Rectal smooth muscle tissue (tissue), 1 donor: ENCODE measurements at regions not wholly inside any gene's neighbourhood (a gene's known extent, or its start where the extent isn't known, plus 50 kb on each side); places are given as distances from the start of the nearest gene placed in this dataset.

ENCODE experiments used
- H3K27ac ChIP-seq: one replicate; pipeline ENCODE4 v1.7.0; 2013; ENCODE audit warnings: low read depth, low read length, inconsistent platforms
- H3K27me3 ChIP-seq: one replicate; pipeline ENCODE4 v1.7.0; 2013; ENCODE audit warnings: low read length; ENCODE audit not compliant: control insufficient read depth, insufficient read depth
- H3K36me3 ChIP-seq: one replicate; pipeline ENCODE4 v1.7.0; 2013; ENCODE audit warnings: low read length; ENCODE audit not compliant: control insufficient read depth, insufficient read depth
- H3K4me1 ChIP-seq: one replicate; pipeline ENCODE4 v1.7.0; 2013; ENCODE audit warnings: low read length; ENCODE audit not compliant: control insufficient read depth, insufficient read depth
- H3K4me3 ChIP-seq: one replicate; pipeline ENCODE4 v1.7.0; 2013; ENCODE audit warnings: low read length
- H3K9ac ChIP-seq: one replicate; pipeline ENCODE4 v1.7.0; 2013; ENCODE audit warnings: low read length

DNA sequence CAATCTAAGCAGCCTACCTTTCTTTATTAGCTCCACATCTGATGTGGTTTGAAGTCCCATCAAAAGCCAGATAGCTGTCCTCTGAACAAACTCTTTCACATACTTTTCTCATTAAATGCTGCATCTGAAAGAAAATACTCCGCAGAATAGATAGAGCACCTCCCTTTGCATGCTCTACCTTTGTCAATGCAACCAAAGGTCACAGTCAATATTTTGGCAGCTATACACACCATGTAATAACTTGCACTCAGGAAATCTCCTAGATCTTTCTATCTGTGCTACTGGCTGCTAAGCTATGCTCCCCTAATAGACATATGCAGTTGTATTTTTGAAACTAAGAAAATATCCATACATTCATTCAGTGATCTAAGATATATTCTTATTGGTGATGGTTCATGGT is 204.8 kb upstream of the ARRDC4 start:
- Histone ChIP-seq H3K9ac (no peak overlapping the region), H3K4me3 (no peak overlapping the region), H3K27me3 (no peaks in the 10 kb centered on the region), H3K36me3 (no peaks in the 10 kb centered on the region), H3K27ac (no peak overlapping the region), H3K4me1 (no peaks in the 10 kb centered on the region)

DNA sequence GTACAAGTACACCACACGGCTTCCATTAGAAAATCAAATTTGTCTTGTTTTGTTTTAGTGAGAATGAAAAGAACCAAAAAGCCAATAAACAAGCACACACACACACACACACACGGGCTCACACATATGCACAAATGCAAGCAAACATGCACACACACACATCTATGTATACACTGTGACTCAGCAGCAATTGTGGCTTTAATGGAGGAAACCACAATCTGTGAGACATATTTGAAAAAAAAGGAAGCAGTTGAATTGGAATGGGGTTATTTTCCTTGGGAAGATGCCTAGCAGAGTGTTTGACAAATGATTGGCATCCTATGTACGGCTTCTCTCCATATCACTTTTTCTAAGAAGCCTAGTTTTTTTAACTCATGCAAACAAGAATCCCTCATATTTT is 201.1 kb upstream of the ARRDC4 start:
- no peak overlapping the region for H3K9ac ChIP-seq
- H3K27ac ChIP-seq = no peak overlapping the region
- no peaks in the 10 kb centered on the region for H3K4me1 ChIP-seq
- no peak overlapping the region for H3K4me3 ChIP-seq
- no peaks in the 10 kb centered on the region for H3K36me3 ChIP-seq
- H3K27me3 ChIP-seq = no peaks in the 10 kb centered on the region

DNA sequence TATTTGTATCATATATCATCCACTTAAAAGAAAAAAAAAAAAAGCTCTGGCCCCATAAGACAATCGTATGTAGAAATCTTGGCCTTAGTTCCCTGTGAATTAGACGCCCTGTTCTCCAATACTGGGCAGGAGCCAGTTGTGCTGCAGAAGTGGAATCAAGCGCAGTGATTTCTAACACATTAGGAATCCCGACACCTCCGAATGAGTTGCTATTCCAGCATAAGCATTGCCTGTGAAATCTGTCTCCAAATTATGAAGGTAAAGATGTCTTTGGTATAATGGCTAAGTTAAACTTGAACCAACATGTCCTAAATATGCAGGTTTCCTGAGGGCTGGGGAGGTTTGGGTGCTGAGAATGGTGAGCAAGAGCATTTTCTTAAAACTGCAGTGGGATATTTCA is 199.4 kb upstream of the ARRDC4 start:
- H3K4me3 ChIP-seq = no peak overlapping the region
- no peak overlapping the region for H3K9ac ChIP-seq
- no peaks in the 10 kb centered on the region for H3K4me1 ChIP-seq

DNA sequence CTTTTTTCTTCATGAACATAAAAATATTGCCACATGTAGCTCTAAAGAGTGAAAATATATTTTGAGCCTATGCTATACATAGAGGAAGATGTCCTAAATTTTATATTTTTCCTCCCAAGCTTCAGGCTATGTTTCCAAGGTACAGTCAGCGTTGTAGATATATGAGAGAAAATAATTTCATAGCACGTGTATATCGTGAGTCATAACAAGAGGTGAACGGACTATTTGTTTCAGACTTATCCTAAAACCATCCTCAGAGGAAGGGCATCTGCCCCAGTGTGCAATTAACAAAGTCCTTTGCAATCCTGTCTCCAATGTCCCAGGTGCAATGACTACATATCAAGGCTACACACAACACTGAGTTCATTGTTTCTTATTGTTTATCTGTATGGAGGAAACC is 177.3 kb upstream of the ARRDC4 start:
- H3K4me3 ChIP-seq = no peak overlapping the region
- H3K27ac ChIP-seq = no peak overlapping the region
- H3K27me3 ChIP-seq = no peaks in the 10 kb centered on the region
- no peak overlapping the region for H3K9ac ChIP-seq
- H3K4me1 ChIP-seq = peaks cover 10% of the 10 kb centered on the region
- no peaks in the 10 kb centered on the region for H3K36me3 ChIP-seq

More for the DNA sequence above, 199.4 kb upstream of the ARRDC4 start:
- Histone ChIP-seq H3K27ac (no peak overlapping the region), H3K27me3 (no peaks in the 10 kb centered on the region), H3K36me3 (no peaks in the 10 kb centered on the region)

DNA sequence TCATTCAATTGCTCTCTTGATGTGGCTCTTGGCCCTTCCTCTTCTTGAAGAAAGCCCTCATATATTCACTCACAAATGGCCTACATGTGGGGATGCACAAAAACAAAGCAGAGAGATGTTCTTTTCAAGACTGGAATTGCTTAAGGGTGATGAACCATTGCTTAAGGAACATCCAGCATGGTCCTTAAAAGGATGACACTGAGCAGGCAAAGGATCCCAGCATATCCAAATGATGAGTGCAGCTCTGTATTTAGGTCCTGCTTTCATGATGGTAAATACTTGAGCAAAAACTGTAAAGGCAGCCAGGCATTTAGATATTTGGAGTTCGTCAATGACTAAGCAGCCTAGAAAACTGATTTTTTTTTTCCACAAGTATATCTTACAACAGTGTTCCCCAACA is 173.8 kb upstream of the ARRDC4 start:
- Histone ChIP-seq H3K9ac (no peak overlapping the region), H3K4me1 (peaks cover 17% of the 10 kb centered on the region), H3K27me3 (no peaks in the 10 kb centered on the region), H3K36me3 (no peaks in the 10 kb centered on the region), H3K4me3 (no peak overlapping the region), H3K27ac (peak overlapping the region; percentile 65)

DNA sequence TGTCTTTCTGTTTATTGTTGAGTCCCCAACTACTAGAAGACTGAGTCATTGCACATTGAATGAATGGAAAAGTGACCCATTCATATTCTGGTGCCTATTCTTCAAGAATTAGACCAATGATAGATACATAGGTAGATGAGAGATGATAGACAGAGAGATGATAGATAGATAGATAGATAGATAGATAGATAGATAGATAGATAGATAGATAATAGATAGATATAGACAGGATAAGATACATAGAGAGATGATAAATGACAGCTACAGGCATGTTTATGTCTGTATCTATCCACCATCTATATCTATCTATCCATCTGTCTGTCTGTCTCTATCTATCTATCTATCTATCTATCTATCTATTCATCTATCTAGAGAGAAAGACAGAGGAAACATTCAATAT is 170.3 kb upstream of the ARRDC4 start:
- H3K4me3 ChIP-seq = no peak overlapping the region
- H3K9ac ChIP-seq = no peak overlapping the region
- no peak overlapping the region for H3K27ac ChIP-seq
- H3K4me1 ChIP-seq = peaks cover 17% of the 10 kb centered on the region
- H3K27me3 ChIP-seq = no peaks in the 10 kb centered on the region
- H3K36me3 ChIP-seq = no peaks in the 10 kb centered on the region

DNA sequence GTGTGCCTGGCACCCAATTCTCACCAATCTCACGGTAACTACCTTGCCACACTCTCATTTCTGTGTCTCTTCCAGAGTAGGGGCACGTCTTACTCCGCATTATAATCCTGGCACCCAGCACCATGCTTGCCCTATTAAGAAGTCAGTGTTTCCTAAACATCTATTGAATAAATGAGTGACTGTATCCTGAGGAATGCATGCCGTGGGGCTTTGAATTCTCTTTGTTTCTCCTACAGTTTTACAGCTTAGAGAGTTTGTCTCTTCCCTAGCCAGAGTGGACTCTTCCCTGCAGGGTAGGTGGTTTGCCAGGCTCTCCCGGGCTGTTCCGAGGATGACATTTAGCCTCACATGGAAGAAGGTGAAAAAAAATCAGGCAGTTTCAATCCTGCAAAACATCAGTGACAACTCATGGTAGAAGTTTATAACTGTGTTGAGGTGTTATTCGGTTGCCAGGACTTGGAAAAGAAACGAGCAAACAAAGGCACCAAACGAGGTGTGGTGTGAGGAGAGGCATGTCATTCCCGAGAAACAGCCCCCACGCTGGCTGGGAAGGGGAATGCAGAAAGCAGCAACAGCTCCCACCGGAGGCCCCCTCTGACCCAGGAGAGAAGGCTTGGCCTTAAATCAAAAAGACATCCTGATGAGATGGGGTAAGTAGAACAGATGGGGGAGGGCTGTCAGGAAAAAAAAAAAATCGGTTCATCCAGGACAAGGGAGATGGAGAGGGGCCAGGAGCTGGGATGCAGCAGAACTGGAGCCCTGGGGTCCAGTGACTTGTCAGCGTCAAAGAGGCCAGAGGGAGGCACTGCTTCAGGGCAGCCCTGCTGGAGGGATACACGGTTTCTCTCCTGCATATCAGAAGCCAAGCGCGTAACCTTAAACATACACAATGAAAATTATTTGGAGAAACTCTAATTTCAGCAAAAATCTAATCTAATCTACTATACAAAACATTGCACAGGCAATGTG is 168.4 kb upstream of the ARRDC4 start:
- Histone ChIP-seq H3K4me1 (peaks cover 12% of the 10 kb centered on the region), H3K36me3 (no peaks in the 10 kb centered on the region), H3K27me3 (no peaks in the 10 kb centered on the region), H3K9ac (no peak overlapping the region), H3K27ac (peak overlapping the region; percentile 83), H3K4me3 (no peak overlapping the region)

DNA sequence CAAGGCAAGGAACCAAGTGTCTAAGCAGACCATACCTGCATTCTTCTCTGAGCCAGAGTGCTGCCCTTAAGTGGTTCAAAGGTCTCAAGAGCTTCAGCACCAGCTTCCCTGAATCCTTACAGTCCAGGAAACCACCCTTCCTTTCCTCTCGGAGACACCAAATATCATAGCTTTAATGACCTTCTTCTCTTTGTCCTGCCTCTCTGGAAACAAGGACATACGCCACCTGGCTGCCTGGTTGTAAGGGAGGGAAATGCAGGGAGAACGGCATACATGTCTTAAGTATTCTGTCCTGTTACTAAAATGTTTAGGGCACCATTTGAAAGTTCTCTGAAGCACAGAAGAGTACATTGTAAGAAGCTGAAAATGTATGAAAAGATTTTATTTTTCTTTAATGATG is 155.6 kb upstream of the ARRDC4 start:
- Histone ChIP-seq H3K27ac (no peak overlapping the region), H3K36me3 (no peaks in the 10 kb centered on the region), H3K27me3 (no peaks in the 10 kb centered on the region), H3K9ac (no peak overlapping the region), H3K4me1 (no peaks in the 10 kb centered on the region), H3K4me3 (no peak overlapping the region)

DNA sequence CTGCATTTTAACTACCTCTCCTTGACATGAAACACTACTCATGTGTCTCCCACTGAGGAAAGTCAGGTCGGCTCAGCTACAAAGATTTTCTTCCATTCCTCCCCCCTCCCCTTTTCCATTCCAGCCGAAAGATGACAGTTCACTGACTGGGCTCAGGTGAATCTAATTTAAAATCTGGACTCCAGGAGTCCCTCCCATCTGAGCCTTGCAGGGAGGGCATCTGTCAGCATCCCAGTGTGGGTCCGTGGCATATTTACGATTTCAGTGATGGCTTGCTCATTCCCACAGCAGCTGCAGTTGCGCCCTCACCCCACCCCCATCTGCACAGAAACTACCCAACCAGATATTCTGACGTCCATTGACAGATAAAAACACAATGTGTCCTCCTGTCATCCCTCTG is 153.7 kb upstream of the ARRDC4 start:
- H3K9ac ChIP-seq = no peak overlapping the region

DNA sequence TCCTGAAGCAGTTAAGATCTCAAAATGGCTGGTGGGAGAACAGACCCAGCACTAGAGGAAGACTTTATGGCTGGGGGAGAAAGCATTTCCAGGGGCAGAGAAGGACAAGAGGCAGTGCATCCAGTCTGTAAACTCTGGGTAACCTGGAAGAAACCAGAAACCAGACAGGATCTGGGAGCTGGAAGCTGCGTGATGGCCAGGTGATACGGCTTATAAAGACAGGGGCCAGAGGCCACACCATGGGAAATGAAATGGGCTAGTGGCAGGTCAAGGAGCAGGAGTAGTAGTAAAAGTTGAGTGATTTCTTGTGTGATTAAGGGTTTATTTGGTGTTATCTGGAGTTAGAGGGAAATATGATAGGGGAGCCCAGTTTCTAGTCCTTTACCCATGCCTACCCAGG is 144.7 kb upstream of the ARRDC4 start:
- no peak overlapping the region for H3K9ac ChIP-seq
- no peaks in the 10 kb centered on the region for H3K27me3 ChIP-seq
- H3K27ac ChIP-seq = no peak overlapping the region
- no peaks in the 10 kb centered on the region for H3K36me3 ChIP-seq
- no peaks in the 10 kb centered on the region for H3K4me1 ChIP-seq
- no peak overlapping the region for H3K4me3 ChIP-seq

More for the DNA sequence above, 153.7 kb upstream of the ARRDC4 start:
- no peaks in the 10 kb centered on the region for H3K36me3 ChIP-seq
- no peaks in the 10 kb centered on the region for H3K27me3 ChIP-seq
- no peak overlapping the region for H3K4me3 ChIP-seq
- no peaks in the 10 kb centered on the region for H3K4me1 ChIP-seq
- H3K27ac ChIP-seq = no peak overlapping the region

DNA sequence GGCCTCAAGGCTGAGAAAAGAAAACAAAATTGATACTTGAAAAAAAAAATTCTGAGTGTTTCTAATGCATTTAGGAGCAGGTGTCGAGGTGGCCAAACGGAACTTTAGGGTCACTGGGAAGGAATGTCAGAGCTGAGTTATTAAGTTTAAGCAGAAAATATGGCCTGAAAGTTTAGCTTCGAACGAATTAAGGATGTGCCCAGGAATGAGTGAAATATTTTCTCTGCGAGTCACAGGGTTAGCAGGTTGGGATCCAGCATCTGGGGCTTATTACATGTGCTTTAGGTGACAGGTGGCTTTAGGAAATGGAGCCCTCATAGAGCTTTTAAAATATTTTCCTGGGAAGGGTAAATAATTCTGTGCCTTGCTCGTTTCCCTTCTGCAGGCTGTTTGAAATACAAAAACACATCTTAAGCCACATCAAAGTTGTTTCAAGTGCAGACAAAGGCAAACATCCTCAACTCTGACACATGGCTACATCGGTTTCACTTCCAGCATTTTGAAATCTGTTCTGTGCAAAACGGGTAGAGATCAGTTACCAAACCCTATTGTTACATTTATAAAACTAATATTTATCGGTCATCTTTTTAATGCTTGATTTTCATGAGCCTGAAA is 143.1 kb upstream of the ARRDC4 start:
- Histone ChIP-seq H3K4me3 (no peak overlapping the region), H3K36me3 (no peaks in the 10 kb centered on the region), H3K4me1 (no peaks in the 10 kb centered on the region), H3K27ac (no peak overlapping the region), H3K27me3 (no peaks in the 10 kb centered on the region), H3K9ac (no peak overlapping the region)

DNA sequence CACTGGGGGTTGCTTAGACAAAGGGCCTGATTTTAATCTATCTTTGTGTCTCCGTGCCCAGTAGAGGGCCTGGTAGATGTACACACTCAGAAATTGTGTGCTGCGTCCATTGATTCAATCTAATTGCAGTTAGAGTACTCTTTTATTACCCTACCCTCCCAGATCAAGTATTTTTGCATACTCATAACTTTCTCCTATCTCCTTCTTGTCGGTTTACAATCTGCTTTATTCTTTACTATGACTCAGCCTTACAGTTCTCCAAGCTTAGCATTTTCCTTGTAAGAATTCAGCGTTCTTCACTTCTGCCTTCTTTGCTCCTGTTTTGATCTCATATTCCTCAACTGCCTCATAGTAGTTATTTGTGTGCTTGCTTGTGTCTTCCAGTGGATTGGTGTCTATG is 124.5 kb upstream of the ARRDC4 start:
- Histone ChIP-seq H3K9ac (no peak overlapping the region), H3K4me3 (no peak overlapping the region), H3K27me3 (no peaks in the 10 kb centered on the region), H3K4me1 (no peaks in the 10 kb centered on the region), H3K27ac (no peak overlapping the region), H3K36me3 (no peaks in the 10 kb centered on the region)

DNA sequence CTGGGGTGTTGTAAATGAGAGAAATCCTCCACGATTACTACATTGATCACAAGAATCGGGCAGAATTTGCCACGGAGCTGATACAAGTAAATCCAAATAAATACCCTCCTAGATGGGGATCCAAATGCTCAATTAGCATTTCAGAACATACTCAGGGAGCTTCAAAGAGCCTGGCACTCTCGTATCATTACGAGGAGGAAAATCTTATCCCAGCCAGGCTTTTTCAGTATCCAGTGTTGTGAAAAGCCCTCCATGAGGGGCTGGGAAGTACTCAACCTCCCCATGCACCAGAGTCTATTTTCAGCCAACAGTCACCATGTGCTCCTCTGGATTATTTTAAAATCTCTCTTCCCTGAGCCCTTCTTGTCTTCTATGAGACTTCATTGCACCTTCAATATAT is 122.6 kb upstream of the ARRDC4 start:
- no peaks in the 10 kb centered on the region for H3K36me3 ChIP-seq
- H3K9ac ChIP-seq = no peak overlapping the region
- H3K4me3 ChIP-seq = no peak overlapping the region
- H3K27me3 ChIP-seq = no peaks in the 10 kb centered on the region
- H3K27ac ChIP-seq = no peak overlapping the region
- no peaks in the 10 kb centered on the region for H3K4me1 ChIP-seq
